SW 1271 (cell line): ENCODE measurements at regions not wholly inside any gene's neighbourhood (a gene's known extent, or its start where the extent isn't known, plus 50 kb on each side); places are given as distances from the start of the nearest gene placed in this dataset.

Experiments
- DNase-seq, 2 experiments: peaks; one replicate each; lab custom pipeline; 2025; lab: John Stamatoyannopoulos, UW

- no peak for DNase-seq
Observed at GRCh38 chr1:94707321-94708298, 112.5 kb upstream of the SLC44A3 start.

- DNase-seq: no peak
Observed at GRCh38 chr1:94702442-94702815, 117.7 kb upstream of the SLC44A3 start.

GRCh38 chr1:94701796-94702441 lies 118.2 kb upstream of the SLC44A3 start:
- no peak for DNase-seq

- peak; percentile 9 to 23 for DNase-seq
Observed at GRCh38 chr1:94698759-94699502, 121.2 kb upstream of the SLC44A3 start.

- DNase-seq: no peak
Observed at GRCh38 chr1:94698356-94698755, 121.8 kb upstream of the SLC44A3 start.

GRCh38 chr1:94697839-94698238 lies 122.3 kb upstream of the SLC44A3 start:
- no peak for DNase-seq

- no peak for DNase-seq
Observed at GRCh38 chr1:94694226-94694915, 125.8 kb upstream of the SLC44A3 start.

- no peak for DNase-seq
Observed at GRCh38 chr1:94693435-94693834, 126.7 kb upstream of the SLC44A3 start.

- DNase-seq: no peak
Observed at GRCh38 chr1:94693029-94693428, 127.1 kb upstream of the SLC44A3 start.

GRCh38 chr1:94688646-94689045 lies 131.5 kb upstream of the SLC44A3 start:
- DNase-seq: no peak

GRCh38 chr1:94686882-94687281 lies 133.3 kb upstream of the SLC44A3 start:
- no peak for DNase-seq

GRCh38 chr1:94684690-94685250 lies 135.4 kb upstream of the SLC44A3 start:
- DNase-seq: no peak

GRCh38 chr1:94683886-94684285 lies 136.3 kb upstream of the SLC44A3 start:
- no peak for DNase-seq

GRCh38 chr1:94680039-94680377 lies 138.4 kb upstream of the F3 start:
- no peak for DNase-seq

- no peak for DNase-seq
Observed at GRCh38 chr1:94679332-94680038, 137.9 kb upstream of the F3 start.

- no peak for DNase-seq
Observed at GRCh38 chr1:94678202-94678848, 136.8 kb upstream of the F3 start.

GRCh38 chr1:94677714-94678113 lies 136.2 kb upstream of the F3 start:
- DNase-seq: no peak

GRCh38 chr1:94677087-94677486 lies 135.5 kb upstream of the F3 start:
- DNase-seq: no peak

- no peak for DNase-seq
Observed at GRCh38 chr1:94676686-94677085, 135.1 kb upstream of the F3 start.

GRCh38 chr1:94675373-94675772 lies 133.8 kb upstream of the F3 start:
- DNase-seq: no peak

GRCh38 chr1:94674876-94675275 lies 133.3 kb upstream of the F3 start:
- DNase-seq: no peak
